AG04450 (cell line): ENCODE measurements at regions not wholly inside any gene's neighbourhood (a gene's known extent, or its start where the extent isn't known, plus 50 kb on each side); places are given as distances from the start of the nearest gene placed in this dataset.

Source experiments
- CTCF ChIA-PET: fragments of 300-600, 350-600 bp; formaldehyde crosslinking; extraction: SDS; loops from one replicate; lab custom pipeline; 2022; ENCODE audit warnings: antibody characterized with exemption, inconsistent platforms; lab: Charles Lee
- POLR2A ChIA-PET: fragments of 350-600 bp; formaldehyde crosslinking; extraction: SDS; loops from one replicate; lab custom pipeline; 2021; ENCODE audit warnings: antibody characterized with exemption, inconsistent platforms; lab: Yijun Ruan, JAX
- DNase-seq: peaks from one replicate; pipeline ENCODE4 v3.0.0-alpha.2; 2011; ENCODE audit warnings: low read depth, low spot score
- H3K27ac ChIP-seq: one replicate; pipeline ENCODE4 v1.5.1; 2012; ENCODE audit warnings: low read depth, low read length, control low read depth
- H3K27me3 ChIP-seq: one replicate; pipeline ENCODE4 v1.6.0; 2012; ENCODE audit warnings: low read length; ENCODE audit not compliant: control insufficient read depth, insufficient read depth
- H3K4me3 ChIP-seq: 2 replicates; pipeline ENCODE4 v1.5.1; 2011; ENCODE audit warnings: mild to moderate bottlenecking, low read depth, low read length, control low read depth
- H3K9me3 ChIP-seq: 2 replicates; pipeline ENCODE4 v1.5.1; 2012; ENCODE audit warnings: low read length; ENCODE audit not compliant: control insufficient read depth, insufficient read depth
- CTCF ChIP-seq: IDR thresholded peaks from 2 replicates; pipeline ENCODE4 v1.5.1; 2011; ENCODE audit warnings: low read depth, low read length, control low read depth, inconsistent platforms

- CTCF ChIA-PET, result no interaction called here
- Histone ChIP-seq H3K27me3 (no peaks in the 10 kb centered on the region), H3K27ac (no peak overlapping the region), H3K4me3 (no peak overlapping the region), H3K9me3 (peaks cover 37% of the 10 kb centered on the region)
- POLR2A ChIA-PET, result no interaction called here
- no peak for TF ChIP-seq CTCF
- no peak for DNase-seq
These were observed 1191.4 kb downstream of the UQCRFS1 start for GRCh38 chr19:28021259-28022185.

- CTCF ChIA-PET, result no interaction called here
- no peak for TF ChIP-seq CTCF
- H3K4me3 ChIP-seq, result no peak overlapping the region
- no peak for DNase-seq
- peaks cover 33% of the 10 kb centered on the region for H3K9me3 ChIP-seq
- no peak overlapping the region for H3K27ac ChIP-seq
- POLR2A ChIA-PET, result no interaction called here
- no peaks in the 10 kb centered on the region for H3K27me3 ChIP-seq
These were observed 1192.2 kb downstream of the UQCRFS1 start for GRCh38 chr19:28020619-28021258.

GRCh38 chr19:28019901-28020300, 1193.0 kb downstream of the UQCRFS1 start:
- CTCF ChIA-PET, result no interaction called here

GRCh38 chr19:28019371-28019770, 1193.6 kb downstream of the UQCRFS1 start:
- peaks cover 47% of the 10 kb centered on the region for H3K9me3 ChIP-seq
- H3K27me3 ChIP-seq, result no peaks in the 10 kb centered on the region
- no peak overlapping the region for H3K27ac ChIP-seq
- CTCF ChIA-PET, result no interaction called here
- TF ChIP-seq CTCF, result no peak
- POLR2A ChIA-PET, result no interaction called here
- no peak overlapping the region for H3K4me3 ChIP-seq
- DNase-seq, result no peak

More at GRCh38 chr19:28019901-28020300, 1193.0 kb downstream of the UQCRFS1 start:
- Histone ChIP-seq H3K27me3 (no peaks in the 10 kb centered on the region), H3K4me3 (no peak overlapping the region), H3K27ac (no peak overlapping the region), H3K9me3 (peaks cover 42% of the 10 kb centered on the region)
- TF ChIP-seq CTCF, result no peak
- POLR2A ChIA-PET, result no interaction called here
- no peak for DNase-seq

- ChIA-PET POLR2A (no interaction called here), CTCF (no interaction called here)
- H3K4me3 ChIP-seq, result no peak overlapping the region
- H3K9me3 ChIP-seq, result peaks cover 53% of the 10 kb centered on the region
- DNase-seq, result no peak
- H3K27ac ChIP-seq, result no peak overlapping the region
- no peaks in the 10 kb centered on the region for H3K27me3 ChIP-seq
- no peak for TF ChIP-seq CTCF
These were observed 1194.5 kb downstream of the UQCRFS1 start for GRCh38 chr19:28018499-28018898.
